ENCODE measurements at regions not wholly inside any gene's neighbourhood (a gene's known extent, or its start where the extent isn't known, plus 50 kb on each side); places are given as distances from the start of the nearest gene placed in this dataset.
A peak's percentile ranks its signal among the peaks of the same experiment; 100 is the strongest.
"Not testable (repeated sequence)": the region's sequence is repeated elsewhere in the genome, so short reads cannot be mapped to it uniquely, and the experiment has no call there.

DNA sequence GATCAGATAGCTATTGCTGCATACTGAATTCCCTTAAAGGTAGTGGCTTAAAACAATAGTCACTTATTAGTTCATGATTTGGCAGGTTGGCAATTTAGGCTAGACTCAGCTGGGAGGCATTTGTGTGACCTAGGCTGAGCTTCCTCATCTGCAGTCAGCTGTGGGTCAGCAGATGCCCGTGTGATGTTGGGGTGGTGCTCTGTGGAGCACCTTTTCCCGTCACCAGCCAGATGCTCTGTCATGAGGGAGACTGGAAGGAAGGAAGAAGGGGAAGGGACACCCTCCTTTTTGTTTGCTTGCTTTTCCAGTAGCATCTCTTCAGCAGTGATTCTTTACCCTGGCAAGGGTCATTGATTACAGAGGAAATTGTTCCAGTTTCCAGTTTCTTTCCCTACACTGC lies 99.1 kb downstream of the NPIPB5 start:
- peak in 2 of 4 donors; percentile 45 to 57 for ATAC-seq
- DNase-seq; intact Hi-C loops (cut with DNase I); H3K9me3 ChIP-seq; H3K27me3 ChIP-seq; H3K4me1 ChIP-seq; H3K36me3 ChIP-seq; H3K27ac ChIP-seq; H3K4me3 ChIP-seq: not testable (repeated sequence)
- WGBS (ENCODE audit: insufficient coverage, low coverage, low lambda C conversion rate, missing lambda C conversion rate) = no CpG with 5 or more reads among the region's 2 CpGs

DNA sequence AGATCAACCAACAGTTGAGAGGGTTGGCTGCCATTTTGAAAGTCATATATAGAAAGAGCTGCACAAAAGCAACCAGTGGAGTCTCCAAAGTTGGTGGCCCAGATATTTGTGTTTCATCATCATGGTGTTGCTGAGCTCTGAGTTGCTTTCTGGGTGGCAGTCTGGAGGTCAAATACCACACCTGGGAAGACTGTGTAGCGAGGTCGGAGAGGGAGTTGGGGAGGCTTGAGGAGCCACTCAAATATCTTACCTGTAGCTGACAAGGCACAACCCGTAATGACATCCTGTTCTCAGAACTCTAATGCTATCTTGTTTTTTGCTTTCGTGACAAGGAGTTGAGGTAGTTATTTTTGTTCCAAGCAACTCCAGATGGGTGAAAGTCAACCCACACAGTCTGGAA lies 100.4 kb downstream of the NPIPB5 start:
- H3K27ac ChIP-seq, ATAC-seq: not testable (repeated sequence)

DNA sequence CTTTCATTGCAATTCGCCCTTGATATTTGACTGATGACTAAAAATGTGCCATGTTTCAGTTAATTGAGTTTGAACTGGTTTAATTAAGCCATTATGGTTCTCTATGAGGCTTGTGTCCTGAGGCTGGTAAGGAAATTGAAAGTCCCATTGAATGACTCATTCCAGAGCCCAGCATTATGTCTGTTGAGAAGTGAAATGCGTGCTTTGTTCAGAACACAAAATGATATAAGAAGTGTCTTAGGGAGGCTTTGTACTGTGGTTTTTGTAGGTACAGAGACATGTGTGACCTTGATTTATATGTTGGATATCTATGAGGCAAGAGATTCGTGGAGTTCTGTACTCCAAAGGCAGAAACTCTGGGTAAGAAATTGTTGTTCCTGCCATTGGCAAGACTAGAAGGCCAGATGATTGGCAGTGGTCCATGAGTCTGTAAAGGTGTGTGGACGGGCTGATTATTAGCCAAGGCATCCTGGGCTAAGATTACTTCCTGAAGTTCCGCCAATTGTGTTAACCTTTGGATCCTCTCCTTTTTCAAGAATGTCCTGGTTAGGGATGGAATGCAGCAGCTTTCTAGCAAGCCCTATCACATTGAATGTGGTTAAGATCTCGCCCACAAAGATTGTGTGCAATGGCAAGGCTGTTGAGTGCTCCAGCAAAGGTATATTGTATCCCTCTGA lies 103.7 kb downstream of the NPIPB5 start:
- DNase-seq (no peak), ATAC-seq (no peak)
- 55% methylated on average over 6 of the region's 6 CpGs for WGBS (ENCODE audit: insufficient coverage, low coverage, low lambda C conversion rate, missing lambda C conversion rate)
- peaks cover 0 to 2% (median 0%) of the 10 kb centered on the region in 4 donors for H3K9me3 ChIP-seq
- no peaks in the 10 kb centered on the region for H3K27me3 ChIP-seq
- no peak overlapping the region for H3K27ac ChIP-seq
- H3K36me3 ChIP-seq = no peaks in the 10 kb centered on the region
- H3K4me1 ChIP-seq = no peaks in the 10 kb centered on the region
- H3K4me3 ChIP-seq = no peak overlapping the region
- intact Hi-C loops (cut with DNase I) = no loop called here
- TF ChIP-seq, protein P1, sequence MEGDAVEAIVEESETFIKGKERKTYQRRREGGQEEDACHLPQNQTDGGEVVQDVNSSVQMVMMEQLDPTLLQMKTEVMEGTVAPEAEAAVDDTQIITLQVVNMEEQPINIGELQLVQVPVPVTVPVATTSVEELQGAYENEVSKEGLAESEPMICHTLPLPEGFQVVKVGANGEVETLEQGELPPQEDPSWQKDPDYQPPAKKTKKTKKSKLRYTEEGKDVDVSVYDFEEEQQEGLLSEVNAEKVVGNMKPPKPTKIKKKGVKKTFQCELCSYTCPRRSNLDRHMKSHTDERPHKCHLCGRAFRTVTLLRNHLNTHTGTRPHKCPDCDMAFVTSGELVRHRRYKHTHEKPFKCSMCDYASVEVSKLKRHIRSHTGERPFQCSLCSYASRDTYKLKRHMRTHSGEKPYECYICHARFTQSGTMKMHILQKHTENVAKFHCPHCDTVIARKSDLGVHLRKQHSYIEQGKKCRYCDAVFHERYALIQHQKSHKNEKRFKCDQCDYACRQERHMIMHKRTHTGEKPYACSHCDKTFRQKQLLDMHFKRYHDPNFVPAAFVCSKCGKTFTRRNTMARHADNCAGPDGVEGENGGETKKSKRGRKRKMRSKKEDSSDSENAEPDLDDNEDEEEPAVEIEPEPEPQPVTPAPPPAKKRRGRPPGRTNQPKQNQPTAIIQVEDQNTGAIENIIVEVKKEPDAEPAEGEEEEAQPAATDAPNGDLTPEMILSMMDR (IDR thresholded peaks at IDR 0.05) = no peak
- TF ChIP-seq POLR2A (IDR thresholded peaks at IDR 0.05) = no peak

More for the DNA sequence above, 100.4 kb downstream of the NPIPB5 start:
- WGBS (ENCODE audit: insufficient coverage, low coverage, low lambda C conversion rate, missing lambda C conversion rate) = 62% methylated on average over 4 of the region's 4 CpGs
- intact Hi-C loops (cut with DNase I); H3K4me3 ChIP-seq; H3K27me3 ChIP-seq; H3K9me3 ChIP-seq; H3K4me1 ChIP-seq; DNase-seq; H3K36me3 ChIP-seq: not testable (repeated sequence)

DNA sequence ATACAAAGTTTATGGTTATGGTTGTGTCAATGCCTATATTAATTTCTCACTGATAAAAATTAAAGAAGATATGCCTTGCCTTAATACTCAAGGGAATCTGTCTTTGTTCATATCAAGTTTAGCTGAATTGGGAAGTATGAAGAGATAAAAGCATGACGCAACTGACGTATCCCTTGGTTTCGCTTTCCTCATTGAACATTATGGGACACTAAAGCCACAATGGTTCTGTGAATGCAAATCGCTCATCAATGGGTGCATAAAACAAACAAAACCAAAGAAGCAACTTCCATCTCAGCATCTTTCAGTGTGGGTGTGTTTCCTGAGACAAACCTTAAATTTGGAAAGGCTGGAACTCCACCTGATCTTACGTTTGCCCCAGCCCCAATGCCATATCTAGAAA lies 108.2 kb downstream of the NPIPB5 start:
- 56% methylated on average over 5 of the region's 5 CpGs for WGBS (ENCODE audit: insufficient coverage, low coverage, low lambda C conversion rate, missing lambda C conversion rate)
- ATAC-seq (no peak), DNase-seq (no peak)
- no peak overlapping the region for H3K4me3 ChIP-seq
- peaks cover 0 to 1% (median 0%) of the 10 kb centered on the region in 4 donors for H3K9me3 ChIP-seq
- TF ChIP-seq, protein P1 (IDR thresholded peaks at IDR 0.05) = no peak
- TF ChIP-seq POLR2A (IDR thresholded peaks at IDR 0.05) = no peak
- no peaks in the 10 kb centered on the region for H3K4me1 ChIP-seq
- H3K27me3 ChIP-seq = no peaks in the 10 kb centered on the region
- H3K27ac ChIP-seq = no peak overlapping the region
- no peaks in the 10 kb centered on the region for H3K36me3 ChIP-seq
- intact Hi-C loops (cut with DNase I) = no loop called here

DNA sequence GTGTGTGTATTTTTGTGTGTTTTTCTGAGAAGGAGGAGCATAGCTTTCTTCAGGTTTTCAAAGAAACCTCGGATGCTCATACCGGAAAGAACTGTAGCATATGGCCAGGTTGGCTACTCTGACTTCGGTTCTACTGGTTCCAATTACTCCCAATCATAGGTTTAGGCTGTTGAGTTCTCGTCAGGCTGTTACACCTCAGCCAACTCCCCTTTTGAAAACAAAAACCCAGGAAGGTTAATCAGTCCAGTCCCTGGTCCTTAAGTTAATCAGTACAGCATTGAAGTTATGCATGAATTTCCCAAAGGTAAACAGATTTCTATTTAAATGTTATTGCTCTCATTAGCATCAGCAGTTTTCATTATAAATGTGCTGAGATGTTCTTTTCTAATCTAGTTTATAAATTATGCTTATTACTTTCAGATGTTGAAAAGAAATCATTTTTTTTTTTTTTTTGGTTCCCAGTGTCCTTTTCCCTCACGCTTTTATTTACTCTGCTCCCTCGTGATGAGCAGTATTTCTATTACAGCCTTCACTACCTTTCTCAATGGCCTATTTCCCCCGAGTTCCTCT lies 111.0 kb downstream of the NPIPB5 start:
- Histone ChIP-seq H3K27ac (no peak overlapping the region), H3K27me3 (no peaks in the 10 kb centered on the region), H3K4me3 (no peak overlapping the region), H3K9me3 (no peaks in the 10 kb centered on the region), H3K36me3 (no peaks in the 10 kb centered on the region), H3K4me1 (no peaks in the 10 kb centered on the region)
- intact Hi-C loops (cut with DNase I) = no loop called here
- WGBS (ENCODE audit: insufficient coverage, low coverage, low lambda C conversion rate, missing lambda C conversion rate) = 42% methylated on average over 7 of the region's 7 CpGs
- DNase-seq = no peak
- TF ChIP-seq, protein P1 (IDR thresholded peaks at IDR 0.05) = no peak
- TF ChIP-seq POLR2A (IDR thresholded peaks at IDR 0.05) = no peak
- ATAC-seq = no peak

Data from right lobe of liver (tissue), 6 donors.